NCI-H69 (cell line): ENCODE measurements at regions not wholly inside any gene's neighbourhood (a gene's known extent, or its start where the extent isn't known, plus 50 kb on each side); places are given as distances from the start of the nearest gene placed in this dataset.
"Not testable (repeated sequence)": the region's sequence is repeated elsewhere in the genome, so short reads cannot be mapped to it uniquely, and the experiment has no call there.

Experiments used
- DNase-seq: peaks from one replicate; lab custom pipeline; 2025; lab: John Stamatoyannopoulos, UW

DNA sequence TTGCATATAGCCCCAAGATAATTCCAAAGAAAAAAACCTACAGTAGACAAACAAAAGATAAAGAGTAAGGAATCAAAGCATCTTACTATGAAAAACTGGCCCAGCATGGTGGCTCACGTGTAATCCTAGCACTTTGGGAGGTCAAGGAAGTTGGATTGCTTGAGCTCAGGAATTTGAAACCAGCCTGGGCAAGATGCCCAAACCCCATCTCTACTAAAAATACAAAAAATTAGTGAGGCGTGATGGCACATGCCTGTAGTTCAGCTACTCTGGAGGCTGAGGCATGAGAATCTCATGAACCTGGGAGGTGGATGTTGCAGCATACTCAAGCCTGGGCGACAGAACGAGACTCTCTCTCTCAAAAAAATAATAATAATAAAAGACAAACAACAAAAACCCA is 764.7 kb upstream of the KIF2B start:
- peak; percentile 59 for DNase-seq

DNA sequence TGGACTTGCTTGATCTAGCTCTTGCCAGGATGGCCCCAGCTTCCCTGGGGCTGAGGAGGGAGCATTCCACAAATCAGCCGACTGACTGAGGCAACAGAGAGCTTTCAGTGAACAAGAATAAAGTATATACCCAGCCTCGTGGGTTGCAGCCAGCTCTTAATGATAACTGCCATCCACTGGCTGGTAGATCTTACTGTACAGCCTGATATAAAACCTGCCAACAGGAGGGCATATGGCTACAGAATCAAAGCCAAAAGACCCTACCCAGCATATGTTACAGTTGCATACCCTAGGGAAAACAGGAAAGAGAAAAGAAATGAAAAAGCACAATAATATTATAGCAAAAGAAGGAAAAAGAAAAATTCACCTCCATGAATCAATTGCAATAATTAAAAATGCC is 775.9 kb upstream of the KIF2B start:
- DNase-seq: no peak

DNA sequence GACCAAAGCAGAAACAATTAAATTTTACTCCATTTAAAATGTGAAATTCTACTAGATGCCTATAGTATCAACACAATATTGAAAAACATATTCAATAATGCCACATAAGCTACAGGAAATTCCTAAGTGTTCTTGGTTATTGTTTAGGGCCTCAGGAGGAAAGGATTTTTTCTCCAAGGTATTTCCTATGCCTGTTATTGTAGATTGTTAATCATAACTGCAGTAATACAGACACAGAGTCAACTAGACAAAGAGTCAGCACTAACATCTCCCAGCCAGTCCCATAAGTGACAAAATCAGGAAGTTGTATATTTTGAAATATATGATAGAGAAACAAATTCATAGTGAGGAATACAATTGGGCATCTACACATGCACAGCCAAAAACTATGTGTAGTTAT is 782.7 kb upstream of the KIF2B start:
- no peak for DNase-seq

DNA sequence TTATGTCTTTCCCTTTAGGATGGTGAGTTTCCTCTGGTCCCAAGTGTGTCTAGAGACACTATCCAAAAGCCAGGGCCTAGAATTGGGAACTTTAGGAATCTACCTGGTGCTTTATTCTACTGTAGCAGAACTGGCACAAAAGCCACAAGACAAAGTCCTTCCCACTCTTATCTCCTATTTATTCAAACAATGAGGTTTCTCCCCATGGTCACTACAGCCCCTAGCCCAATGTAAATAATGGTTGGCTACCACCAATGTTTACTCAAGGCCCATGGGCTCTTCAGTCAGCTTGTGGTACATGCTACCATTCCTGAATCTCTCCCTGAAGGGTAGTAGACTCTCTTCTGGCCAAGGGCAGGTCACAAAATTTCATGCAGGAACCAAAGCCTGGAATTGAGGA is 789.4 kb upstream of the KIF2B start:
- DNase-seq: peak; percentile 60

DNA sequence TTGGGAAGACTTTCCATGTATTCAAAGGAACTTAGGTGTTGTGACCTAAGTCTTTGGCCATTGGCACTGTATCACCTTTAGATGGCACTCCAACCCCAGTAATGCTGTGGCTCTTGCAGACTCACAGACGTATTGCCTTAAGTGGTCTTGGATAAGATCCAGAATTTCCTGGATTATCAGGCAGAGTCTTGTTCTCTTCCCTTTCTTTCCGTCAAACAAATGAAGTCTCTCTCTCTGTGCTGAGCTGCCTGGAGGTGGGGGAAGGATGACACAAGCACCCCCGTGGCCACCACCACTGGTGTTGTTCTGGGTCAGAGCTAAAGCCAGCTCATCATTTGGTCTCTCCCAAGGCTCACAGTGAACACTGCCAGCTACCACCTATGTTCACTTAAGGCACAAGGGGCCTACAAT is 789.9 kb upstream of the KIF2B start:
- peak; percentile 98 for DNase-seq

DNA sequence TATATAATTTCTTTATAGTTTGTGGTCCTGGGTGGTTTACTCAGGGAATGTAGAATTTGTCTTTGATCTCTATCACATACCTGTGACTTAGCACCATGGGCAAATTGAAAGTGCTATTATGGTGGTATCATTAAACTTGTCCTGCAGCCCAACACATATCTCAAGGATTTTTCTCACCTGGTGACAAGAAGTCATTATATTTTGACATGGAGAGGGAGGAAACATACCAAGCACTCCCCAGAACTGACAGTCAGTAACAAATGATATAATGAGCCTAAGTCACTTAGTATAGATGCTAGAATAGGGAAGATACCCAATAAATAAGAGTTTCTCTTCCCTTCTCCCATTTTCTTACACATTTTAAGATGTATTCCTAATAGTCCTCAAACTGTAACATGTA is 805.5 kb upstream of the KIF2B start:
- no peak for DNase-seq

DNA sequence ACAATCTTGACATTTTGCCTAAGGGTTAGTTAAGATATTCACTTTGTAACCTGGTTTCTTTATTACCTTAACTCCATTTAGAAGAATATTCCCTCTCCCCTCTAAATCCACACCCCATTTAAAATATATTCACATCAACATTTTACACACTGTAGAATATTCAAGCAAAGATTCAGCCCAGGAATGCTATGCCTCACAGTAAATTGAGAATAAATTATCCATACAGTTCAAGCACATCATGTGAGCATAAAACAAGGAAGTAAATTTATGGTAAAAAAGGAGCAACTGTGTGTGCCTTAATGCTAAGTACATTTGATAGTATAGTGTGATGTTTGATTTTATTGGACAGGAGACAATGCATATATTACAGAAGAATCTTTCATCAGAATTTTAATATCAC is 806.6 kb upstream of the KIF2B start:
- no peak for DNase-seq

DNA sequence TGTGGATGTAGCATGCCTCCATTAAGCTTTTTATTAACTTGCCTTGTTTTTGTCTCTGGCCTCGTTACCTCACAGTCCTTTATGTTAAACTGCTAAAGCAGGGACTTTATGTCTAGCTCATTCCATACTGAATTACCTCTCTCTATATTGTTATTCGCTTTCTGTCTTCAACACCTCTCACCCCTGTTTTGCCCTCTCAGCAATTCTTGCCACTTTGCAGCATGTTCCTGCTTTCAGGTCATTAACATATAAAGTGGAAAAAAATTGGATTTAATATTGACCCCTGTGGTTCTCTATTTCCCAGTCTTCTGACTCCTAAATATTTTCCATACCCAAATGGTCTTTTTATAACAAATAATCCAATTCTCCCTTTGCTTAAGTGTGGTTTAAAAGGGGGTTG is 810.4 kb upstream of the KIF2B start:
- DNase-seq: no peak

DNA sequence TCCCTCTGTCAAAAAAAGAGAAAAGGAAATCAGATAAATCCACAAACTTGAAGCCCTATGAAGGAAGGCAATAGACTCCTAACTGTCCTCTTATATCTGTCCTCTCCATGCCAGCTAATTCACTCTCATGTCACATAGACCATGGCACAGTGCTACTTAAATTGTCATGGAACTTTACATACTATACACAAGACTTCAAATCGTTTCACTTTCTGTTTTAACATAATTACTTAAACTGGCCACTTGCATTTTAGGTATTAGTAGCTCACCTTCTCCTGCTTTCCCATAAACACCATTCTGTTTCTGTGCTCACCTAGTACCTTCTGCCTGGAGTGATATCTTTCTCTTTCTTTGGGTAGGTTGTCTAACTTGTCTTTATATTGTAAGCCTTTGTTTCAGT is 816.7 kb upstream of the KIF2B start:
- DNase-seq: no peak

DNA sequence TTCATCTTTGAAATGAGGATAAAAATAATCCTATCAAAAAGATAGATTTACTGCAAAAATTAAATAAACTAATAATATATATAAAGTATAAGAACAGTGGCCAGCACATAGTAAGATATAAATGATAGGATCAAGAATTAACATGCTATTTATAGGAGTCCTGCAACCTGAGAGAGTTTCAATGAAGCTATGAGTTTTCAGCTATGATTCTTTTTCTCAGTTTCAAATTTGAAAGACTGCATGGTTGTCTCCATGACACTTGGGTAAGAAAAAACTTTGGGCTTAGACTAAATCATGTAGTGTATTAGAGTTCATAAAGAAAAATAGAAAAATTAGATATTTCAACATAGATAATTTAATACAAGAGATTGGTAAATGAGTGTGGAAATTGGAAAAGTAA is 817.8 kb upstream of the KIF2B start:
- DNase-seq: no peak

DNA sequence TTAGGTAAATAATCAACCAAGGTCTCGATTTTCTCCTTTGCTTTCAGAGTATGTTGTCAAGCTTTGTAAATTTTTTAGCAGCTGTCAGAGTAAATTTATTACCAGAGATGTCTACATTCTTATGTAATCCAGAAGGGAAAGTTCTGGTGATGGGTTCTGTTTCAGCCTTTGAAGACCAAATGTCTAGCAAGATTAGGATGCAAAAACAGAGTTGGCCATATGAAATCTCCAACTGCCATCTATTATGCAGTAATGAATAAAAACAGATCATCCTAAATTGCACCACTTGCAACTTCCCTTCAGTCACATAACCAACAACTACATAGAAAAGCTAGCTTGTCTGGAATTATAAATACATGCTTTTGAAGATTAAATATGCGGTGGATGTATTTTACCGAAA is 826.8 kb upstream of the KIF2B start:
- no peak for DNase-seq

DNA sequence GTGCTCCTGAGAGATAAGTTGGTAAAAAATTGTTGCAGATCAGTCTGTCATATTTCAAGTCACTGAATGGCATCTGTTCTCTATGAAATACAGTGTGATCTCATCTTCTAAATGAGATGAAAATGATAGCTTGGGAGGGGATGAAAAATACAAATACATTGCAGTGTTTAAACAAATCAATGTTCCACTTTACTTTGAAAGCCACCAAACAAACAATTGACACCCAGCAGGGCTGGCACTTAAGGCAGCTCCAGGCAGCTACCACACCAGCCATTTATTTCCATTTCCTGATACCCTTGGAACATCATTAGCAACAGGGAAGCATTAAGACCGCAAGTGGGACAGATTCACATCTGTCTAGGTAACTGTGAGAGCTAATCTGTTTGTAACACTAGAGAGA is 827.6 kb upstream of the KIF2B start:
- DNase-seq: peak; percentile 92

DNA sequence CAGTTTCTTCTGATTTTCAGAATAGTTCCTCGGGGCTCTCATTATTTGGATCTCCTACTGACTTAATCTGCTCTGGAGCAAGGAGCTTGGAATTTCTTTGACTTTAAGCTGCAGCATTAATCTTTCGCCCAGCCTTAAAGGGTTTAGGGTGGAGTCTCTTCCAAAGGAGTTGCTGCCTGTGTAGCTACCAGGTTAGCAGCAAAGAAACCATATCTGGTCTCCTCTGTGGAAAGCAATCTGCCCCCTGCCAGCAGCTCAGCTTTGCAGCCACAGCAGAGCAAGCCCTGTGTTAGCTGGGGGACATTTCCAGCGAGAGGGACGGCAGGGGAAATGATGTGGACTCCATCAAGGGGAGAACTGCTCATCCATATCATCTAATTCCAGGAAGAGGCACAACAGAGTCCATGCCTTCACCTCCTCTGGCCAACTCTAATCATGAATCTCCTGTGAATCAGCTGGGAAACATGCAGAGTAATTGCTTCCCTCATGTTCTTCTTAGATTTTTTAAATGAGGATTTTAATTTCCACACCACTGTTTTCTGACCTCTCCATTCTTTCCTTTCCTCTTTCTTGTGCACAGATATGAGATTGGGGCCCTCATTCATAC is 827.6 kb upstream of the CA10 start:
- peak; percentile 47 for DNase-seq

DNA sequence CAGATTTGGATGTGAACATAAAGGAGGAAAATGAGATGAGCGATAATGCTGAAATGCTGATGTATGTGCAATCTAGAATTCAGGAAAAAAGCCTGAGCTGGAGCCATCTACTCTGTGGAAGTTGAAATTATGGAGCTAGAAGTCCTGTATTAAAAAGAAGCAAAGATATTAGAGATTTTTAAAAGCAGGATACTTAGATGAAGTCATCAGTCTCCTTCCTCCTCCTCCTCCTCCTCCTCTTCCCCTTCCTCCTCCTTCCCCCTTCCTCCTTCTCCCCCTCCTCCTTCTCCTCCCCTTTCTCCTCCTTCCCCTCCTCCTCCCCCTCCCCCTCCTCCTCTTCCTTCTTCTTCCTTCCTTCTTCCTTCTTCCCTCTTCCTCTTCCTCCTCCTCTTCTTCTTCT is 823.8 kb upstream of the CA10 start:
- no peak for DNase-seq

DNA sequence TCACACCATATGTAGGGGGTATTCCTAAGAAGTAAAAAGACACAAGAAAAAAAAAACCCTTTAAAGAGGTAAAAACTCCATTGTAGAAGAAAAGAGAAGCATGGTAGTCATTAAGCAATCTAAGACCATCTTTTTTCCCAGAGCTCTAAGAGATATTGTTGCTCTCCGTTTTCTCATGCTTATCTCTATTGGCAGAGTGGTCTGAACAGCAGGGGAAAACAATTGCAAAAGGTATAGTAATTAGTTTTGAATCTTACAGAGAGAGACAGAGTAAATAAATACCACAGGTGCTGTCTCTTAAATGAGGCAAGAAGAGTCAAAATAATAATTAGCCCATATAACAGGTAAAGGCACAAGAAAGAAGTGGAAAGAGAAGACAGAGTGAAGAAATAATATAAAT is 821.4 kb upstream of the CA10 start:
- DNase-seq: peak; percentile 58

DNA sequence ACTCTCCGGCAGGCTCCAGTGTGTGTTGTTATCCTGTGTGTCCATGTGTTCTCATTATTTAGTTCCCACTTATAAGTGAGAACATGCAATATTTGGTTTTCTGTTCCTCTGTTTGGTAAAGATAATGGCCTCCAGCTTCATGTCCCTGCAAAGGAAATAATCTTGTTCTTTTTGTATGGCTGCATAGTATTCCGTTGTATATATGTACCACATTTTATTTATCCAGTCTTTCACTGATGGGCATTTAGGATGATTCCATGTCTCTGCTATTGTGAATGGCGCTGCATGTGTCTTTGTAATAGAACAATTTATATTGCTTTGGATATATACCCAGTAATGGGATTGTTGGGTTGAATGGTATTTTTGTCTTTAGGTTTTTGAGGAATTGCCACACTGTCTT is 807.3 kb upstream of the CA10 start:
- no peak for DNase-seq

DNA sequence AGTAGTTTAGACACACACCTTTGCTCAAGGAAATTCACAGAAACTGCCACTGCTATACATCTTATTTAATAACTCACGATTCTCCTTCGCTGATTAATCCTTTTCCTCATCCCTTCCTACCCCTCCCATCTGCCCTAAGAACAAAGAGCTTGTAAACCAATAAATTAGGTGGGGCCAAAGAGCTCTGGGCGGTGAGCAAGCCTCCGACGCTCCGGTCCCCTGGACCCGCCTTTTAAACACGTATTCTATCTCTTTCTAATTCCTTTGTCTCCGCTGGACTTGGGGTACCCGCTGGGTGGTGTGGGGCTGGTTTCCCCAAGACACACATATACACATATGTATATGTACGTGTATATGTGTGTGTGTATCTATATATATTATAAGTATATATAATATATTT is 803.2 kb upstream of the CA10 start:
- not testable (repeated sequence) for DNase-seq

DNA sequence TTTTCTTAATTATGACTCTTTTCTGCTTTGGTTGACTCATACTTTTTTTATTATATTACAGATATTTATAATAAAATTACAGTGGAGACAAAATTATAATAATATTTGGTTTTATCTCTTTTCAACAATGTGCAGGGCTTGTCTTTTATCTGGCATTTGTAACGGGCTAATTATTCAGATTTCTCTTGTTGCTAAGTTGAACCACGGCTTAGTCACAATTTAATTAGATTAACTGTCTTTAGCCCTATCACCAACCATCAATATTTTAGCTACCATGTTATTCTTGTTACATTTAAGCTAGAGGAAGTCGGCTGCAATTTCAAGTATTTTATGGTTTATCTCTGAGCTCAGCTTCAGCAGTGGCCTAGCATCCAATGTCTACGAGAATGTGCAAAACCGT is 798.9 kb upstream of the CA10 start:
- DNase-seq: no peak

DNA sequence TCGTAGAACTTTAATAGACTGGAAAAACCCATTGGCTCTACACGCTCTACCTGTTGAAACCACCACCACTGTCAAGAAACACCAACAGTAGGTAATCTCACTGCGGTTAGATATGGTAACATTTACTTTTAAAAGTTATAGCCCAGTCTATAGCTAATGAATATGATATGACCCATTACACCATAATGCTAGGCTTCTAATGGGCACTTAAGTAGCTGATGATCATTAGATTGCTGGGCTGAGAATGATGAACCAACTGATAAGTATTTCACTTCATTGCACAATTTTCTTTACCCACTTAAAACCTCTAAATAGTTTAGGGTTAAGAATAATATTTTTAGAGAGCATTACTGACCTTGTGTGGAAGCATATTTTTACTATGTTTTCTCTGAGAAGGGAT is 788.9 kb upstream of the CA10 start:
- DNase-seq: no peak

DNA sequence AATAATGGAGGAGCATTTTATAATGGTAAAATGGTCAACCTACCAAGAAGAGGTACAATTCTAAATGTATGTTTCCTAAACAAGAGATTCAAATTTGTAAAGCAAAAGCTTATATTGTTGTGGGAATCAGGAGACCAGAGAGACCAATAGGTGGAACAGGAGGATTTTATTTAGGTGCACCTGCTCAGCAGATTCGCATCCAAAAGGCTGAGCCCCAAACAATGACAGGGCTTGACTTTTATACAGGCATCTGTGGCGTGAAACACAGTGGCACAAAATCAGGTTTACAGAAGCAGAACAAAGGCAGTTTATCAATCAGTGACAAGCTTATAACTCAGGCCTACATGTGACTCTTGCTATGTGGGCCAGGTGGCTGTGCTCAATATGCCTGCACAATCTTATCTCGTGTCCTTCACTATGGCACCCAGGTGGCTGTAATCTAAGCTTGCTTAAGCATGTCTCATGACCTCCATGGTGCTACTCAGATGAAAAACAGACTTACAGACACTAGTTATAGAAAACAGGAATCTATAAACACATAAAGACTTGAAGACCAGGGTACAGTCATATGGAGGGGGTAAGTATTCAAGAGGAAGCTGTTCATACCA is 780.2 kb upstream of the CA10 start:
- no peak for DNase-seq

DNA sequence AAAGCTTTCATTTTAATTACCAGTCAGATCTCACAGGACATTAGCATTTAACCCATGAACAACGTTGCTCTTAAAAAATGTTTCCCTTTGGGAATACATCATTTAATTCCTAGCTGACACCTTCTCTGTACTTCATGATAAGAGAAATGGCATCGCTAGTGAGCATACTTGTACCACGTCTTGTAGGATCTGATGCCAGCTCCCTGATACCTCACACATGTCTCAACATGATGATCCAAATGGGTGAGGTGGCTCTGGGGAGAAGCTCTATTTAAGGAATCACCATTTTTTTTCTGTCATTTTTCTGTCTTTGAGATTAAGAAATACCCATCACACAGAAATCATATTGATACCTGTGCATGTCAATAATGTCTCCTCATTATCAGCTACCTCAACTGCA is 772.1 kb upstream of the CA10 start:
- DNase-seq: no peak

DNA sequence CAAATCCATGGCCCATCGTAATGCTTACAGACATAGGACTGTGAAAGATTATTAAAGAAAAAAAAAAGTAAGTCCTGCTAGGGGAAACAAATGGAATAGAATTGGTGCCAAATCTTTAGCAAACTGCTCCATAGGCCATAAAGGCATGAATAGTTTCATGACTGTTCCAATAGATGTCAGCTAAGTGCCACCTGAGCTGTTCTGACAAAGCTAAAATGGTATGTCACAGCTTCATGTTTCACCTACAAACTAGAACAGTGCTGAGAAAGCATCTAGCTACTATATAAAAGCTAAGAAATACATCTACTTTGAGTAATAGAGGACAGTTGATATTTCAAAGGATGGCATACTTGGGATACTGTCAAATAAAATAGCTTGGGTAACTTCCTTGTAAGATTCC is 771.6 kb upstream of the CA10 start:
- no peak for DNase-seq

DNA sequence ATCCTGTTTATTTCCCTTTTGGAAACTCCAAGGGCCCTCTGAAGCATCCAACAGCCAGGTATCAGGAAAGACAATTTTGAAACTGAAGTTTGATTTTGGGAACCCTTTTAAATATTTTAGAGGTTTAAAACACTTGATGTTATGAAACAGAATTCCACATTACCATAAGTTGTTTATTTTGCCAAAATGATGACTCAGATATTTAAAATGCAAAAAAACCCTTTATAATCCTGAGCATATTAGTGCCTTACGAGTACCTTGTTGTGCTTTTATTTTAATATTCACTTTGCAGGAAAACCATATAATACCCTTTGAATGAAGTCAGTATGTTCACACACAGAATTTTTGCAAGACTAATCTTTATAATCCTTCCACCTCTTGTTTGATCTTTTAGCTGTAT is 765.1 kb upstream of the CA10 start:
- no peak for DNase-seq

DNA sequence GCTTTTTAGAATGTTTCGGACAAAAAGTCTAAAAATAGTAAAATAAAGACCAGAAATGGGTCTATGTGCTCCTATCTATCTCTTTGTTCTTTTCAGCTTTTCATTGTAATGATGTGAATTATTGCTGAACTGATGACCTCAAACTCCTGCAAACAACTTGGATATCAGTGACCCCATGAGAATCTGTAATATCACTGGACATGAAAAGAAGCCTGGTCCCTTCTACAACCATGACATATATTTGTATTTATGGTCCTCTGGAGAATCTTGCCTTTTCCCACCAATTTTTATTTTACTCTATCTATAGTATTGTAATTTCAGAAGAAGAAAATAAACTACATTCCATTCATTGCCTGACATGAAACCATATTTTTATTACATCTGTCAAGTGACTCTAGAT is 740.7 kb upstream of the CA10 start:
- no peak for DNase-seq

DNA sequence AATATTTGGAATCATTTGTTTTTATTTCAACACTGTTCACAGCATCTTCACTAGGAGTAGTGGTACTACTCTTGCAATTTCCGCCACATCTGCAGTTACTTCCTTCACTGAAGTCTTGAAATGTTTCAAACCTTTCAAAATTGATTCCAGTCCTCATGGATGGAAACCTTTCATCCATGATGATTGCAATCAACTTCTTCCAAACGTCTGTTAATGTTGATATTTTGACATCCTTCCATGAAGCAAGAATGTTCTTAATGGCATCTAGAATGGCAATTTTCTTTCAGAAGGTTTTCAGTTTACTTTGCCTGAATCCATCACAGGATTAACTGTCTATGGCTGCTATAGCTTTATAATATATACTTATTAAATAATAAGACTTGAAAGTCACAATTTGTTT is 736.8 kb upstream of the CA10 start:
- no peak for DNase-seq
